B cell (primary cell): ENCODE measurements at regions not wholly inside any gene's neighbourhood (a gene's known extent, or its start where the extent isn't known, plus 50 kb on each side); places are given as distances from the start of the nearest gene placed in this dataset.

Experiments used
- ATAC-seq: fragments of 200-7000 bp; cut with Tn5 transposase; one replicate; pipeline ENCODE4 v1.10.0; 2021; ENCODE audit warnings: low read depth, mild to moderate bottlenecking, moderate number of reproducible peaks, moderate library complexity
- CTCF ChIA-PET: fragments of 350-600 bp; sonication (Branson Sonifier 250); formaldehyde crosslinking; loops from one replicate; lab custom pipeline; 2021; ENCODE audit warnings: antibody characterized with exemption, inconsistent platforms; lab: Charles Lee
- POLR2A ChIA-PET: fragments of 350-600 bp; sonication (Branson Sonifier 250); formaldehyde crosslinking; loops from one replicate; lab custom pipeline; 2021; ENCODE audit warnings: antibody characterized with exemption; lab: Charles Lee
- DNase-seq: peaks from one replicate; pipeline ENCODE4 v3.0.0; 2013
- H2AFZ ChIP-seq: 2 replicates; pipeline ENCODE4 v1.6.1; 2012; ENCODE audit warnings: mild to moderate bottlenecking, low read depth, low read length; ENCODE audit not compliant: insufficient read depth, poor library complexity, severe bottlenecking
- H3K27ac ChIP-seq, 2 donors: 1 replicate in 1 of 2; 2 replicates in 1 of 2; pipeline ENCODE4 v1.5.1; 2012 to 2013; ENCODE audit warnings: low read length in 2 of 2, mild to moderate bottlenecking in 2 of 2, moderate library complexity in 1 of 2
- H3K27me3 ChIP-seq, 4 experiments: fragments of 200-600 bp in 1 of 4; sonication (generic) in 1 of 4; replicated peaks in 1 of 4; 1 replicate in 2 of 4; 2 replicates in 2 of 4; pipeline versions ENCODE4 v1.6.1 to v1.7.0; 2013 to 2016; ENCODE audit warnings: low read length in 3 of 4, mild to moderate bottlenecking in 2 of 4, mixed read lengths in 1 of 4, moderate library complexity in 1 of 4; ENCODE audit not compliant: insufficient read depth in 4 of 4, control insufficient read depth in 3 of 4; ENCODE audit errors: control extremely low read depth in 1 of 4
- H3K36me3 ChIP-seq, 2 experiments: replicated peaks in 1 of 2; 1 replicate in 1 of 2; 2 replicates in 1 of 2; pipeline versions ENCODE4 v1.6.1 to v1.7.1; 2013; ENCODE audit warnings: low read length in 1 of 2; ENCODE audit not compliant: insufficient read depth in 2 of 2, control insufficient read depth in 1 of 2; ENCODE audit errors: control extremely low read depth in 1 of 2, extremely low read depth in 1 of 2
- H3K4me1 ChIP-seq, 2 donors: fragments of 200-600 bp in 1 of 2; sonication (generic) in 1 of 2; 1 replicate in 1 of 2; 2 replicates in 1 of 2; pipeline versions ENCODE4 v1.5.1 to v1.6.1; 2013 to 2017; ENCODE audit warnings: low read length in 2 of 2; ENCODE audit not compliant: control insufficient read depth in 2 of 2, insufficient read depth in 2 of 2
- H3K4me2 ChIP-seq: replicated peaks from 2 replicates; pipeline ENCODE3; 2012; ENCODE audit warnings: mild to moderate bottlenecking, low read depth, low read length; ENCODE audit not compliant: poor library complexity, severe bottlenecking
- H3K4me3 ChIP-seq, 5 experiments: fragments of 200-600 bp in 1 of 5; sonication (generic) in 1 of 5; 1 replicate in 3 of 5; 2 replicates in 2 of 5; pipeline versions ENCODE4 v1.5.1 to v1.7.0; 2011 to 2016; ENCODE audit warnings: low read length in 4 of 5, mild to moderate bottlenecking in 4 of 5, low read depth in 2 of 5, control low read depth in 1 of 5, moderate library complexity in 1 of 5; ENCODE audit not compliant: insufficient read depth in 1 of 5; ENCODE audit errors: control extremely low read depth in 1 of 5, extremely low read depth in 1 of 5
- H3K79me2 ChIP-seq: fragments of 200-600 bp; sonication (generic); one replicate; pipeline ENCODE4 v1.6.0; 2016; ENCODE audit warnings: low read length; ENCODE audit not compliant: control insufficient read depth, insufficient read depth
- H3K9ac ChIP-seq: fragments of 200-600 bp; sonication (generic); 2 replicates; pipeline ENCODE4 v1.6.1; 2017; ENCODE audit warnings: mild to moderate bottlenecking, low read length, moderate library complexity
- H3K9me3 ChIP-seq, 3 donors: one replicate each; pipeline versions ENCODE4 v1.6.1 to v1.7.1; 2013; ENCODE audit warnings: low read length in 2 of 3; ENCODE audit not compliant: control insufficient read depth in 2 of 3, insufficient read depth in 1 of 3; ENCODE audit errors: control extremely low read depth in 1 of 3
- H4K20me1 ChIP-seq: 2 replicates; pipeline ENCODE4 v1.6.0; 2012; ENCODE audit warnings: mild to moderate bottlenecking, low read length; ENCODE audit not compliant: insufficient read depth, control insufficient read depth, poor library complexity, severe bottlenecking
- H3K27ac Mint-ChIP-seq: one replicate; pipeline ENCODE4 v1.8.0; 2021; ENCODE audit warnings: mixed read lengths
- H3K27me3 Mint-ChIP-seq: one replicate; pipeline ENCODE4 v1.8.0; 2021; ENCODE audit warnings: mixed read lengths
- H3K4me1 Mint-ChIP-seq: one replicate; pipeline ENCODE4 v1.8.0; 2021; ENCODE audit warnings: mixed read lengths
- H3K4me3 Mint-ChIP-seq: one replicate; pipeline ENCODE4 v1.8.0; 2021; ENCODE audit warnings: mixed read lengths
- H3K9me3 Mint-ChIP-seq: one replicate; pipeline ENCODE4 v1.8.0; 2022; ENCODE audit warnings: mixed read lengths; ENCODE audit not compliant: insufficient read depth
- CTCF ChIP-seq: fragments of 200-600 bp; IDR thresholded peaks from one replicate; pipeline ENCODE4 v1.8.0; 2022; ENCODE audit warnings: antibody characterized with exemption, mild to moderate bottlenecking
- EZH2 ChIP-seq: IDR thresholded peaks from 2 replicates; pipeline ENCODE4 v1.6.1; 2012; ENCODE audit warnings: borderline replicate concordance, low read depth, mild to moderate bottlenecking, moderate library complexity, low read length; ENCODE audit not compliant: insufficient read depth, poor library complexity, severe bottlenecking
- WGBS: methylation state at CpG from one replicate; pipeline ENCODE4 v1.1.5; 2013; ENCODE audit warnings: missing lambda C conversion rate; ENCODE audit not compliant: insufficient coverage; 5-methylcytosine and 5-hydroxymethylcytosine counted together
- intact Hi-C: fragments of 100-400 bp; cut with micrococcal nuclease; formaldehyde crosslinking; loops from one replicate; pipeline ENCODE4 v1.10.0; 2022

GRCh38 chr22:44555046-44555445 lies 57.0 kb upstream of the RTL6 start:
- H3K9me3 ChIP-seq: no peaks in the 10 kb centered on the region
- no peaks in the 10 kb centered on the region for H3K36me3 ChIP-seq
- ChIA-PET POLR2A (no interaction called here), CTCF (no interaction called here)
- no peak overlapping the region for H3K9ac ChIP-seq
- H3K4me1 ChIP-seq: no peaks in the 10 kb centered on the region
- peaks cover 16% of the 10 kb centered on the region for H3K27me3 Mint-ChIP-seq
- peaks cover 0 to 3% (median 2%) of the 10 kb centered on the region in 4 experiments for H3K27me3 ChIP-seq
- no peak overlapping the region for H2AFZ ChIP-seq
- WGBS: 100% methylated on average over 1 of the region's 6 CpGs
- H4K20me1 ChIP-seq: no peaks in the 10 kb centered on the region
- no peak overlapping the region for H3K27ac Mint-ChIP-seq
- no peak overlapping the region for H3K27ac ChIP-seq
- H3K4me3 Mint-ChIP-seq: no peak overlapping the region
- no peaks in the 10 kb centered on the region for H3K79me2 ChIP-seq
- no peaks in the 10 kb centered on the region for H3K4me1 Mint-ChIP-seq
- DNase-seq (no peak), ATAC-seq (no peak)
- intact Hi-C loops: no loop called here
- H3K9me3 Mint-ChIP-seq: no peaks in the 10 kb centered on the region
- H3K4me2 ChIP-seq: no peak overlapping the region
- no peak for TF ChIP-seq CTCF
- no peak for TF ChIP-seq EZH2
- H3K4me3 ChIP-seq: no peak overlapping the region

GRCh38 chr22:44554411-44554810 lies 56.4 kb upstream of the RTL6 start:
- intact Hi-C loops: no loop called here
- no peak for ATAC-seq
- DNase-seq: no peak
- no peak overlapping the region for H2AFZ ChIP-seq
- Mint-ChIP-seq H3K27me3 (peaks cover 11% of the 10 kb centered on the region), H3K4me1 (no peaks in the 10 kb centered on the region), H3K9me3 (no peaks in the 10 kb centered on the region), H3K4me3 (no peak overlapping the region), H3K27ac (no peak overlapping the region)
- H3K9me3 ChIP-seq: no peaks in the 10 kb centered on the region
- no peak overlapping the region for H3K9ac ChIP-seq
- no peaks in the 10 kb centered on the region for H4K20me1 ChIP-seq
- CTCF ChIA-PET: no interaction called here
- TF ChIP-seq CTCF (no peak), EZH2 (no peak)
- H3K36me3 ChIP-seq: no peaks in the 10 kb centered on the region
- no peak overlapping the region for H3K4me3 ChIP-seq
- no peaks in the 10 kb centered on the region for H3K4me1 ChIP-seq
- H3K27me3 ChIP-seq: peaks cover 0 to 3% (median 2%) of the 10 kb centered on the region in 4 experiments
- WGBS: 86% methylated on average over 4 of the region's 7 CpGs
- H3K79me2 ChIP-seq: no peaks in the 10 kb centered on the region
- no peak overlapping the region for H3K4me2 ChIP-seq
- H3K27ac ChIP-seq: no peak overlapping the region
- POLR2A ChIA-PET: no interaction called here
